Smooth muscle cell (in vitro differentiated cells): ENCODE measurements at regions not wholly inside any gene's neighbourhood (a gene's known extent, or its start where the extent isn't known, plus 50 kb on each side); places are given as distances from the start of the nearest gene placed in this dataset.

ENCODE experiments used
- DNase-seq: peaks from one replicate; lab custom pipeline; 2025; ENCODE audit not compliant: unreplicated experiment; lab: John Stamatoyannopoulos, UW
- H2AFZ ChIP-seq: fragments of 200-600 bp; sonication (generic); 2 replicates; pipeline ENCODE4 v1.6.0; 2016; ENCODE audit warnings: antibody characterized with exemption, low read depth, mild to moderate bottlenecking
- H3F3A ChIP-seq: fragments of 200-600 bp; sonication (generic); 2 replicates; pipeline ENCODE4 v1.6.0; 2017; ENCODE audit warnings: antibody characterized with exemption, low read depth
- H3K27ac ChIP-seq: fragments of 200-600 bp; sonication (generic); 2 replicates; pipeline ENCODE4 v1.5.1; 2016; ENCODE audit warnings: low read depth, mild to moderate bottlenecking
- H3K27me3 ChIP-seq: fragments of 200-600 bp; sonication (generic); 2 replicates; pipeline ENCODE4 v1.6.1; 2016; ENCODE audit warnings: low read depth, mild to moderate bottlenecking
- H3K36me3 ChIP-seq: fragments of 200-600 bp; sonication (generic); 2 replicates; pipeline ENCODE4 v1.5.1; 2016; ENCODE audit warnings: low read depth
- H3K4me1 ChIP-seq: fragments of 200-600 bp; sonication (generic); 2 replicates; pipeline ENCODE4 v1.5.1; 2016; ENCODE audit warnings: low read depth
- H3K4me2 ChIP-seq: fragments of 200-600 bp; sonication (generic); 2 replicates; pipeline ENCODE4 v1.6.0; 2016; ENCODE audit warnings: mild to moderate bottlenecking
- H3K4me3 ChIP-seq: fragments of 200-600 bp; sonication (generic); 2 replicates; pipeline ENCODE4 v1.5.1; 2016; ENCODE audit warnings: mild to moderate bottlenecking
- H3K79me2 ChIP-seq: fragments of 200-600 bp; sonication (generic); 2 replicates; pipeline ENCODE4 v1.6.0; 2016; ENCODE audit warnings: low read depth, mild to moderate bottlenecking
- H3K9ac ChIP-seq: fragments of 200-600 bp; sonication (generic); 2 replicates; pipeline ENCODE4 v1.6.0; 2016; ENCODE audit warnings: low read depth
- H3K9me3 ChIP-seq: fragments of 200-600 bp; sonication (generic); replicated peaks from 2 replicates; pipeline ENCODE4 v1.5.1; 2016; ENCODE audit warnings: low read depth
- H4K20me1 ChIP-seq: fragments of 200-600 bp; sonication (generic); 2 replicates; pipeline ENCODE4 v1.6.0; 2016; ENCODE audit warnings: low read depth
- WGBS: methylation state at CpG from one replicate; pipeline ENCODE4 v1.1.7; 2016; ENCODE audit warnings: low lambda C conversion rate; 5-methylcytosine and 5-hydroxymethylcytosine counted together
- TF ChIP-seq, protein P1 (sequence below): fragments of 200-600 bp; sonication (generic); IDR thresholded peaks from 2 replicates; pipeline ENCODE4 v1.5.1; 2017; ENCODE audit warnings: borderline replicate concordance, mild to moderate bottlenecking, antibody characterized with exemption; ENCODE audit not compliant: insufficient read depth, poor library complexity, severe bottlenecking

DNA sequence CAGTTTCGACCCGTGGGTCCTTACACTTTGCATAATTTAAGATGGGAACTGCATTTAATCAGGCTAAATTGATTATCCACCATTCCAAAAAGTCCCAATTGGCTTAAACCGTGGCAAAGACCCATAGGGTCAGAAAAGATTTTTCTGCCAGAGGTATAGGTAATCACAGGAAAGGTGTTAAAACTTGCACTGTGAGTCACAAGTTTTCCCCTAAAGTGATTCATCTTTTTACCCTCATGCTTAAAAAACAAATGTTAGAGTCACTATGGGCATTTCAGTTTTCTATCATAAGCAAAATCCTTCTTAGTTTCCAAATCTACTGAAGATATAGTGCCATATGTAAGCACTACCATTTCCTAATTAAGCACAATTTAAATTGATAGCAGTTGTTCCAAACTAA lies 1079.8 kb downstream of the ADGRL2 start:
- Histone ChIP-seq H3F3A (no peaks in the 10 kb centered on the region), H4K20me1 (no peaks in the 10 kb centered on the region), H3K27me3 (no peaks in the 10 kb centered on the region), H3K9ac (no peak overlapping the region), H3K4me2 (no peak overlapping the region), H3K36me3 (no peaks in the 10 kb centered on the region), H3K4me3 (no peak overlapping the region), H2AFZ (no peak overlapping the region), H3K9me3 (no peaks in the 10 kb centered on the region), H3K79me2 (no peaks in the 10 kb centered on the region), H3K27ac (no peak overlapping the region), H3K4me1 (no peaks in the 10 kb centered on the region)
- TF ChIP-seq, protein P1, sequence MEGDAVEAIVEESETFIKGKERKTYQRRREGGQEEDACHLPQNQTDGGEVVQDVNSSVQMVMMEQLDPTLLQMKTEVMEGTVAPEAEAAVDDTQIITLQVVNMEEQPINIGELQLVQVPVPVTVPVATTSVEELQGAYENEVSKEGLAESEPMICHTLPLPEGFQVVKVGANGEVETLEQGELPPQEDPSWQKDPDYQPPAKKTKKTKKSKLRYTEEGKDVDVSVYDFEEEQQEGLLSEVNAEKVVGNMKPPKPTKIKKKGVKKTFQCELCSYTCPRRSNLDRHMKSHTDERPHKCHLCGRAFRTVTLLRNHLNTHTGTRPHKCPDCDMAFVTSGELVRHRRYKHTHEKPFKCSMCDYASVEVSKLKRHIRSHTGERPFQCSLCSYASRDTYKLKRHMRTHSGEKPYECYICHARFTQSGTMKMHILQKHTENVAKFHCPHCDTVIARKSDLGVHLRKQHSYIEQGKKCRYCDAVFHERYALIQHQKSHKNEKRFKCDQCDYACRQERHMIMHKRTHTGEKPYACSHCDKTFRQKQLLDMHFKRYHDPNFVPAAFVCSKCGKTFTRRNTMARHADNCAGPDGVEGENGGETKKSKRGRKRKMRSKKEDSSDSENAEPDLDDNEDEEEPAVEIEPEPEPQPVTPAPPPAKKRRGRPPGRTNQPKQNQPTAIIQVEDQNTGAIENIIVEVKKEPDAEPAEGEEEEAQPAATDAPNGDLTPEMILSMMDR, result no peak
- no peak for DNase-seq
- 93% methylated on average over 3 of the region's 3 CpGs for WGBS

GRCh38 chr1:82879701-82880305 lies 1079.1 kb downstream of the ADGRL2 start:
- TF ChIP-seq, protein P1, result no peak
- H3K9ac ChIP-seq, result no peak overlapping the region
- H3K36me3 ChIP-seq, result no peaks in the 10 kb centered on the region
- no peak overlapping the region for H2AFZ ChIP-seq
- H4K20me1 ChIP-seq, result no peaks in the 10 kb centered on the region
- 65% methylated on average over 4 of the region's 4 CpGs for WGBS
- H3K27me3 ChIP-seq, result no peaks in the 10 kb centered on the region
- H3K79me2 ChIP-seq, result no peaks in the 10 kb centered on the region
- no peaks in the 10 kb centered on the region for H3K9me3 ChIP-seq
- DNase-seq, result no peak
- no peak overlapping the region for H3K27ac ChIP-seq
- no peak overlapping the region for H3K4me2 ChIP-seq
- no peaks in the 10 kb centered on the region for H3K4me1 ChIP-seq
- no peak overlapping the region for H3K4me3 ChIP-seq
- no peaks in the 10 kb centered on the region for H3F3A ChIP-seq

GRCh38 chr1:82875170-82875569 lies 1074.4 kb downstream of the ADGRL2 start:
- Histone ChIP-seq H4K20me1 (no peaks in the 10 kb centered on the region), H3K36me3 (no peaks in the 10 kb centered on the region), H3K4me1 (no peaks in the 10 kb centered on the region), H3K79me2 (no peaks in the 10 kb centered on the region), H3K9ac (no peak overlapping the region), H3K27ac (no peak overlapping the region), H3K4me3 (no peak overlapping the region), H2AFZ (no peak overlapping the region), H3K9me3 (no peaks in the 10 kb centered on the region), H3K27me3 (no peaks in the 10 kb centered on the region), H3F3A (no peaks in the 10 kb centered on the region), H3K4me2 (no peak overlapping the region)
- 97% methylated on average over 1 of the region's 1 CpG for WGBS
- TF ChIP-seq, protein P1, result no peak
- no peak for DNase-seq

GRCh38 chr1:82874041-82874440 lies 1073.3 kb downstream of the ADGRL2 start:
- Histone ChIP-seq H3K4me1 (no peaks in the 10 kb centered on the region), H3F3A (no peaks in the 10 kb centered on the region), H3K9ac (no peak overlapping the region), H3K79me2 (no peaks in the 10 kb centered on the region), H3K4me2 (no peak overlapping the region), H3K27me3 (no peaks in the 10 kb centered on the region), H3K27ac (no peak overlapping the region), H3K9me3 (no peaks in the 10 kb centered on the region), H3K36me3 (no peaks in the 10 kb centered on the region), H4K20me1 (no peaks in the 10 kb centered on the region), H3K4me3 (no peak overlapping the region), H2AFZ (no peak overlapping the region)
- DNase-seq, result no peak
- TF ChIP-seq, protein P1, result no peak
